HEK293 (cell line): ENCODE measurements at regions not wholly inside any gene's neighbourhood (a gene's known extent, or its start where the extent isn't known, plus 50 kb on each side); places are given as distances from the start of the nearest gene placed in this dataset.

Experiments used
- BCL11B ChIP-seq: fragments of 450-650 bp; formaldehyde crosslinking; IDR thresholded peaks from 2 replicates; pipeline ENCODE4 v1.5.1; 2016; ENCODE audit warnings: low read depth, missing biosample characterization, missing genetic modification characterization
- GFI1B ChIP-seq: fragments of 450-650 bp; formaldehyde crosslinking; IDR thresholded peaks from 2 replicates; pipeline ENCODE4 v1.5.1; 2016; ENCODE audit warnings: missing biosample characterization, missing genetic modification characterization
- KLF10 ChIP-seq: fragments of 450-650 bp; IDR thresholded peaks from 2 replicates; pipeline ENCODE4 v1.5.1; 2018; ENCODE audit warnings: missing biosample characterization, mild to moderate bottlenecking, missing genetic modification characterization
- KLF16 ChIP-seq: fragments of 450-650 bp; formaldehyde crosslinking; IDR thresholded peaks from 2 replicates; pipeline ENCODE4 v1.5.1; 2017; ENCODE audit warnings: missing biosample characterization, missing genetic modification characterization
- TCF7L2 ChIP-seq: IDR thresholded peaks from 2 replicates; pipeline ENCODE4 v1.6.1; 2011; ENCODE audit warnings: low read depth, mild to moderate bottlenecking, inconsistent platforms, low read length, moderate library complexity, borderline replicate concordance
- TRIM28 ChIP-seq: IDR thresholded peaks from 2 replicates; pipeline ENCODE4 v1.6.1; 2011; ENCODE audit warnings: low read length, control low read depth, borderline replicate concordance
- YY1 ChIP-seq: fragments of 450-650 bp; formaldehyde crosslinking; IDR thresholded peaks from 2 replicates; pipeline ENCODE4 v1.5.1; 2018; ENCODE audit warnings: missing biosample characterization, missing genetic modification characterization
- ZBTB21 ChIP-seq: fragments of 450-650 bp; formaldehyde crosslinking; IDR thresholded peaks from 2 replicates; pipeline ENCODE4 v1.5.1; 2017; ENCODE audit warnings: missing biosample characterization, missing genetic modification characterization
- ZNF10 ChIP-seq: fragments of 450-650 bp; formaldehyde crosslinking; IDR thresholded peaks from 2 replicates; pipeline ENCODE4 v1.5.1; 2017; ENCODE audit warnings: missing biosample characterization, missing genetic modification characterization
- ZNF202 ChIP-seq: fragments of 450-650 bp; formaldehyde crosslinking; IDR thresholded peaks from 2 replicates; pipeline ENCODE4 v1.5.1; 2016; ENCODE audit warnings: missing biosample characterization, missing genetic modification characterization, borderline replicate concordance
- ZNF248 ChIP-seq: fragments of 450-650 bp; formaldehyde crosslinking; IDR thresholded peaks from 2 replicates; pipeline ENCODE4 v1.5.1; 2017; ENCODE audit warnings: missing biosample characterization, missing genetic modification characterization
- ZNF292 ChIP-seq: fragments of 450-650 bp; formaldehyde crosslinking; IDR thresholded peaks from 2 replicates; pipeline ENCODE4 v1.5.1; 2016; ENCODE audit warnings: low read depth, missing biosample characterization, missing genetic modification characterization, borderline replicate concordance
- ZNF324 ChIP-seq: fragments of 450-650 bp; formaldehyde crosslinking; IDR thresholded peaks from 2 replicates; pipeline ENCODE4 v1.5.1; 2016; ENCODE audit warnings: missing biosample characterization, missing genetic modification characterization
- ZNF354C ChIP-seq: fragments of 450-650 bp; formaldehyde crosslinking; IDR thresholded peaks from 2 replicates; pipeline ENCODE4 v1.5.1; 2016; ENCODE audit warnings: missing biosample characterization, missing genetic modification characterization, low read depth, borderline replicate concordance
- ZNF423 ChIP-seq: fragments of 450-650 bp; formaldehyde crosslinking; IDR thresholded peaks from 2 replicates; pipeline ENCODE4 v1.5.1; 2016; ENCODE audit warnings: missing biosample characterization, missing genetic modification characterization
- ZNF510 ChIP-seq: fragments of 450-650 bp; formaldehyde crosslinking; IDR thresholded peaks from 2 replicates; pipeline ENCODE4 v1.5.1; 2018; ENCODE audit warnings: mild to moderate bottlenecking, missing genetic modification characterization, missing biosample characterization; ENCODE audit not compliant: insufficient replicate concordance
- ZNF544 ChIP-seq: fragments of 450-650 bp; formaldehyde crosslinking; IDR thresholded peaks from 2 replicates; pipeline ENCODE4 v1.5.0; 2017; ENCODE audit warnings: missing biosample characterization, missing genetic modification characterization
- ZNF560 ChIP-seq: fragments of 450-650 bp; formaldehyde crosslinking; IDR thresholded peaks from 2 replicates; pipeline ENCODE4 v1.5.1; 2017; ENCODE audit warnings: missing biosample characterization, missing genetic modification characterization, borderline replicate concordance
- ZNF610 ChIP-seq: fragments of 450-650 bp; formaldehyde crosslinking; IDR thresholded peaks from 2 replicates; pipeline ENCODE4 v1.5.1; 2016; ENCODE audit warnings: missing biosample characterization, missing genetic modification characterization, borderline replicate concordance
- ZNF624 ChIP-seq: fragments of 450-650 bp; formaldehyde crosslinking; IDR thresholded peaks from 2 replicates; pipeline ENCODE4 v1.5.1; 2017; ENCODE audit warnings: missing biosample characterization, missing genetic modification characterization
- ZNF677 ChIP-seq: fragments of 450-650 bp; IDR thresholded peaks from 2 replicates; pipeline ENCODE4 v1.5.0; 2018; ENCODE audit warnings: missing biosample characterization, mild to moderate bottlenecking, missing genetic modification characterization, moderate library complexity
- ZNF777 ChIP-seq: fragments of 450-650 bp; formaldehyde crosslinking; IDR thresholded peaks from 2 replicates; pipeline ENCODE4 v1.5.1; 2017; ENCODE audit warnings: missing biosample characterization, missing genetic modification characterization, borderline replicate concordance
- ZNF830 ChIP-seq: fragments of 450-650 bp; IDR thresholded peaks from 2 replicates; pipeline ENCODE4 v1.5.0; 2018; ENCODE audit warnings: missing biosample characterization, missing genetic modification characterization, low read depth, mild to moderate bottlenecking, moderate library complexity
- ZSCAN30 ChIP-seq: fragments of 450-650 bp; IDR thresholded peaks from 2 replicates; pipeline ENCODE4 v1.5.1; 2018; ENCODE audit warnings: missing biosample characterization, mild to moderate bottlenecking, missing genetic modification characterization, moderate library complexity
- TF ChIP-seq, protein P1 (sequence below): fragments of 450-650 bp; formaldehyde crosslinking; IDR thresholded peaks from 2 replicates; pipeline ENCODE4 v1.5.1; 2016; ENCODE audit warnings: missing biosample characterization, missing genetic modification characterization
- TF ChIP-seq, protein P2 (sequence below): fragments of 450-650 bp; formaldehyde crosslinking; IDR thresholded peaks from 2 replicates; pipeline ENCODE4 v1.5.1; 2017; ENCODE audit warnings: missing biosample characterization, missing genetic modification characterization
- TF ChIP-seq, protein P3 (sequence below): fragments of 450-650 bp; formaldehyde crosslinking; IDR thresholded peaks from 2 replicates; pipeline ENCODE4 v1.5.1; 2017; ENCODE audit warnings: missing biosample characterization, missing genetic modification characterization
- TF ChIP-seq, protein P4 (sequence below): fragments of 450-650 bp; formaldehyde crosslinking; IDR thresholded peaks from 2 replicates; pipeline ENCODE4 v1.5.1; 2016; ENCODE audit warnings: missing biosample characterization, missing genetic modification characterization, borderline replicate concordance
- TF ChIP-seq, protein P5 (sequence below): fragments of 450-650 bp; formaldehyde crosslinking; IDR thresholded peaks from 2 replicates; pipeline ENCODE4 v1.5.1; 2017; ENCODE audit warnings: missing biosample characterization, missing genetic modification characterization
- TF ChIP-seq, protein P6 (sequence below): fragments of 450-650 bp; IDR thresholded peaks from 2 replicates; pipeline ENCODE4 v1.5.1; 2018; ENCODE audit warnings: missing biosample characterization, missing genetic modification characterization

DNA sequence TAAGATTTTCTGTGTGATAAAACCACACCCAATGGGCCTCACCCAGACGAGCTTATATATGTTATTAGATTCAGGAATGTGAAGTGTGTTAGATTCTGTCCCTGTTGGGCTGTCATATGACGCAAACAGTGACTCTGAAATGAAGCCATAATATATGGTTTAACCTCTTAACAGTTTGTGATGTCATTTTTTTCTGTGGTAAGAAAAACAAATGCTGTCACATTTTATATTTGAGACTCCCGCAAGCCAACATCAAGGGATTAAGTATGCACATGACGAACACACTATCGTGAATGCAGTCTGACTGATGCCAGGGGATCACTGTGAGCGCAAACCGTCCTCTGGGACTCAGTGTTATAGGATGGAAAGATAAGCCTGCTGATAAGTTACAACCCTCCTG, 321.7 kb downstream of the SH3GL2 start (continued):
- no peak for TF ChIP-seq ZNF610 (tag by site-specific recombination)
- TF ChIP-seq ZNF777 = no peak
- 0 out of 2 replicates have a peak, but pooled peaks have one; percentile 53 for TF ChIP-seq ZNF324 (tag by site-specific recombination)
- TF ChIP-seq ZNF292 (tag by site-specific recombination) = no peak
- TF ChIP-seq, protein P1, sequence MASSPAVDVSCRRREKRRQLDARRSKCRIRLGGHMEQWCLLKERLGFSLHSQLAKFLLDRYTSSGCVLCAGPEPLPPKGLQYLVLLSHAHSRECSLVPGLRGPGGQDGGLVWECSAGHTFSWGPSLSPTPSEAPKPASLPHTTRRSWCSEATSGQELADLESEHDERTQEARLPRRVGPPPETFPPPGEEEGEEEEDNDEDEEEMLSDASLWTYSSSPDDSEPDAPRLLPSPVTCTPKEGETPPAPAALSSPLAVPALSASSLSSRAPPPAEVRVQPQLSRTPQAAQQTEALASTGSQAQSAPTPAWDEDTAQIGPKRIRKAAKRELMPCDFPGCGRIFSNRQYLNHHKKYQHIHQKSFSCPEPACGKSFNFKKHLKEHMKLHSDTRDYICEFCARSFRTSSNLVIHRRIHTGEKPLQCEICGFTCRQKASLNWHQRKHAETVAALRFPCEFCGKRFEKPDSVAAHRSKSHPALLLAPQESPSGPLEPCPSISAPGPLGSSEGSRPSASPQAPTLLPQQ (tag by site-specific recombination) = peak; percentile 34; the same call in 1 of the 2 replicates
- no peak for TF ChIP-seq ZNF677
- no peak for TF ChIP-seq ZNF202 (tag by site-specific recombination)
- TF ChIP-seq BCL11B = no peak
- TF ChIP-seq, protein P2, sequence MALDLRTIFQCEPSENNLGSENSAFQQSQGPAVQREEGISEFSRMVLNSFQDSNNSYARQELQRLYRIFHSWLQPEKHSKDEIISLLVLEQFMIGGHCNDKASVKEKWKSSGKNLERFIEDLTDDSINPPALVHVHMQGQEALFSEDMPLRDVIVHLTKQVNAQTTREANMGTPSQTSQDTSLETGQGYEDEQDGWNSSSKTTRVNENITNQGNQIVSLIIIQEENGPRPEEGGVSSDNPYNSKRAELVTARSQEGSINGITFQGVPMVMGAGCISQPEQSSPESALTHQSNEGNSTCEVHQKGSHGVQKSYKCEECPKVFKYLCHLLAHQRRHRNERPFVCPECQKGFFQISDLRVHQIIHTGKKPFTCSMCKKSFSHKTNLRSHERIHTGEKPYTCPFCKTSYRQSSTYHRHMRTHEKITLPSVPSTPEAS = peak; percentile 52
- no peak for TF ChIP-seq GFI1B (tag by site-specific recombination)
- no peak for TF ChIP-seq KLF16 (tag by site-specific recombination)
- no peak for TF ChIP-seq ZSCAN30 (tag by site-specific recombination)
- no peak for TF ChIP-seq YY1 (tag by site-specific recombination)
- TF ChIP-seq, protein P3, sequence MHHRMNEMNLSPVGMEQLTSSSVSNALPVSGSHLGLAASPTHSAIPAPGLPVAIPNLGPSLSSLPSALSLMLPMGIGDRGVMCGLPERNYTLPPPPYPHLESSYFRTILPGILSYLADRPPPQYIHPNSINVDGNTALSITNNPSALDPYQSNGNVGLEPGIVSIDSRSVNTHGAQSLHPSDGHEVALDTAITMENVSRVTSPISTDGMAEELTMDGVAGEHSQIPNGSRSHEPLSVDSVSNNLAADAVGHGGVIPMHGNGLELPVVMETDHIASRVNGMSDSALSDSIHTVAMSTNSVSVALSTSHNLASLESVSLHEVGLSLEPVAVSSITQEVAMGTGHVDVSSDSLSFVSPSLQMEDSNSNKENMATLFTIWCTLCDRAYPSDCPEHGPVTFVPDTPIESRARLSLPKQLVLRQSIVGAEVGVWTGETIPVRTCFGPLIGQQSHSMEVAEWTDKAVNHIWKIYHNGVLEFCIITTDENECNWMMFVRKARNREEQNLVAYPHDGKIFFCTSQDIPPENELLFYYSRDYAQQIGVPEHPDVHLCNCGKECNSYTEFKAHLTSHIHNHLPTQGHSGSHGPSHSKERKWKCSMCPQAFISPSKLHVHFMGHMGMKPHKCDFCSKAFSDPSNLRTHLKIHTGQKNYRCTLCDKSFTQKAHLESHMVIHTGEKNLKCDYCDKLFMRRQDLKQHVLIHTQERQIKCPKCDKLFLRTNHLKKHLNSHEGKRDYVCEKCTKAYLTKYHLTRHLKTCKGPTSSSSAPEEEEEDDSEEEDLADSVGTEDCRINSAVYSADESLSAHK (tag by site-specific recombination) = peak; percentile 9; the same call in 1 of the 2 replicates
- peak; percentile 97 for TF ChIP-seq ZBTB21
- TF ChIP-seq, protein P4, sequence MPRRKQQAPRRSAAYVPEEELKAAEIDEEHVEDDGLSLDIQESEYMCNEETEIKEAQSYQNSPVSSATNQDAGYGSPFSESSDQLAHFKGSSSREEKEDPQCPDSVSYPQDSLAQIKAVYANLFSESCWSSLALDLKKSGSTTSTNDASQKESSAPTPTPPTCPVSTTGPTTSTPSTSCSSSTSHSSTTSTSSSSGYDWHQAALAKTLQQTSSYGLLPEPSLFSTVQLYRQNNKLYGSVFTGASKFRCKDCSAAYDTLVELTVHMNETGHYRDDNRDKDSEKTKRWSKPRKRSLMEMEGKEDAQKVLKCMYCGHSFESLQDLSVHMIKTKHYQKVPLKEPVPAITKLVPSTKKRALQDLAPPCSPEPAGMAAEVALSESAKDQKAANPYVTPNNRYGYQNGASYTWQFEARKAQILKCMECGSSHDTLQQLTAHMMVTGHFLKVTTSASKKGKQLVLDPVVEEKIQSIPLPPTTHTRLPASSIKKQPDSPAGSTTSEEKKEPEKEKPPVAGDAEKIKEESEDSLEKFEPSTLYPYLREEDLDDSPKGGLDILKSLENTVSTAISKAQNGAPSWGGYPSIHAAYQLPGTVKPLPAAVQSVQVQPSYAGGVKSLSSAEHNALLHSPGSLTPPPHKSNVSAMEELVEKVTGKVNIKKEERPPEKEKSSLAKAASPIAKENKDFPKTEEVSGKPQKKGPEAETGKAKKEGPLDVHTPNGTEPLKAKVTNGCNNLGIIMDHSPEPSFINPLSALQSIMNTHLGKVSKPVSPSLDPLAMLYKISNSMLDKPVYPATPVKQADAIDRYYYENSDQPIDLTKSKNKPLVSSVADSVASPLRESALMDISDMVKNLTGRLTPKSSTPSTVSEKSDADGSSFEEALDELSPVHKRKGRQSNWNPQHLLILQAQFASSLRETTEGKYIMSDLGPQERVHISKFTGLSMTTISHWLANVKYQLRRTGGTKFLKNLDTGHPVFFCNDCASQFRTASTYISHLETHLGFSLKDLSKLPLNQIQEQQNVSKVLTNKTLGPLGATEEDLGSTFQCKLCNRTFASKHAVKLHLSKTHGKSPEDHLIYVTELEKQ (tag by site-specific recombination) = peak; percentile 94
- TF ChIP-seq ZNF624 (tag by site-specific recombination) = no peak
- TF ChIP-seq ZNF248 (tag by site-specific recombination) = no peak
- TF ChIP-seq, protein P5, sequence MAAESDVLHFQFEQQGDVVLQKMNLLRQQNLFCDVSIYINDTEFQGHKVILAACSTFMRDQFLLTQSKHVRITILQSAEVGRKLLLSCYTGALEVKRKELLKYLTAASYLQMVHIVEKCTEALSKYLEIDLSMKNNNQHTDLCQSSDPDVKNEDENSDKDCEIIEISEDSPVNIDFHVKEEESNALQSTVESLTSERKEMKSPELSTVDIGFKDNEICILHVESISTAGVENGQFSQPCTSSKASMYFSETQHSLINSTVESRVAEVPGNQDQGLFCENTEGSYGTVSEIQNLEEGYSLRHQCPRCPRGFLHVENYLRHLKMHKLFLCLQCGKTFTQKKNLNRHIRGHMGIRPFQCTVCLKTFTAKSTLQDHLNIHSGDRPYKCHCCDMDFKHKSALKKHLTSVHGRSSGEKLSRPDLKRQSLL (tag by site-specific recombination) = no peak
- TF ChIP-seq ZNF10 (tag by site-specific recombination) = no peak
- TF ChIP-seq ZNF830 = no peak
- no peak for TF ChIP-seq ZNF423 (tag by site-specific recombination)
- TF ChIP-seq, protein P6, sequence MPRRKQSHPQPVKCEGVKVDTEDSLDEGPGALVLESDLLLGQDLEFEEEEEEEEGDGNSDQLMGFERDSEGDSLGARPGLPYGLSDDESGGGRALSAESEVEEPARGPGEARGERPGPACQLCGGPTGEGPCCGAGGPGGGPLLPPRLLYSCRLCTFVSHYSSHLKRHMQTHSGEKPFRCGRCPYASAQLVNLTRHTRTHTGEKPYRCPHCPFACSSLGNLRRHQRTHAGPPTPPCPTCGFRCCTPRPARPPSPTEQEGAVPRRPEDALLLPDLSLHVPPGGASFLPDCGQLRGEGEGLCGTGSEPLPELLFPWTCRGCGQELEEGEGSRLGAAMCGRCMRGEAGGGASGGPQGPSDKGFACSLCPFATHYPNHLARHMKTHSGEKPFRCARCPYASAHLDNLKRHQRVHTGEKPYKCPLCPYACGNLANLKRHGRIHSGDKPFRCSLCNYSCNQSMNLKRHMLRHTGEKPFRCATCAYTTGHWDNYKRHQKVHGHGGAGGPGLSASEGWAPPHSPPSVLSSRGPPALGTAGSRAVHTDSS (tag by site-specific recombination) = no peak
- TF ChIP-seq ZNF560 = no peak
- TF ChIP-seq ZNF354C (tag by site-specific recombination) = no peak
- no peak for TF ChIP-seq TRIM28
- TF ChIP-seq ZNF544 (tag by site-specific recombination) = no peak
- no peak for TF ChIP-seq TCF7L2
- no peak for TF ChIP-seq ZNF510 (tag by site-specific recombination)
- peak; percentile 83 for TF ChIP-seq KLF10 (tag by site-specific recombination)
